Bone marrow (tissue), 2 donors: ENCODE measurements at regions not wholly inside any gene's neighbourhood (a gene's known extent, or its start where the extent isn't known, plus 50 kb on each side); places are given as distances from the start of the nearest gene placed in this dataset.

Experiments used
- DNase-seq, 2 donors: peaks; one replicate each; lab custom pipeline; 2025; lab: John Stamatoyannopoulos, UW

GRCh38 chr16:9251026-9251425 is 159.6 kb downstream of the HAPSTR1 start:
- no peak for DNase-seq

- DNase-seq: no peak
These were observed 163.4 kb downstream of the HAPSTR1 start for GRCh38 chr16:9254863-9255262.

- no peak for DNase-seq
These were observed 164.8 kb downstream of the HAPSTR1 start for GRCh38 chr16:9256196-9256595.

- DNase-seq: no peak
These were observed 166.4 kb downstream of the HAPSTR1 start for GRCh38 chr16:9257843-9258242.

GRCh38 chr16:9258423-9259051 is 167.1 kb downstream of the HAPSTR1 start:
- DNase-seq: no peak

- no peak for DNase-seq
These were observed 168.6 kb downstream of the HAPSTR1 start for GRCh38 chr16:9259914-9260608.

- DNase-seq: no peak
These were observed 169.2 kb downstream of the HAPSTR1 start for GRCh38 chr16:9260666-9261065.

- no peak for DNase-seq
These were observed 169.9 kb downstream of the HAPSTR1 start for GRCh38 chr16:9261376-9261775.

- no peak for DNase-seq
These were observed 171.7 kb downstream of the HAPSTR1 start for GRCh38 chr16:9262941-9263715.

- no peak for DNase-seq
These were observed 172.6 kb downstream of the HAPSTR1 start for GRCh38 chr16:9264067-9264466.

- DNase-seq: no peak
These were observed 177.0 kb downstream of the HAPSTR1 start for GRCh38 chr16:9268446-9268845.

- DNase-seq: no peak
These were observed 179.0 kb downstream of the HAPSTR1 start for GRCh38 chr16:9270424-9270823.

- no peak for DNase-seq
These were observed 179.5 kb downstream of the HAPSTR1 start for GRCh38 chr16:9270941-9271340.

GRCh38 chr16:9271841-9272240 is 180.4 kb downstream of the HAPSTR1 start:
- no peak for DNase-seq

GRCh38 chr16:9275377-9275776 is 183.9 kb downstream of the HAPSTR1 start:
- DNase-seq: no peak

- DNase-seq: no peak
These were observed 184.4 kb downstream of the HAPSTR1 start for GRCh38 chr16:9275816-9276354.

- DNase-seq: no peak
These were observed 188.0 kb downstream of the HAPSTR1 start for GRCh38 chr16:9279291-9280068.

GRCh38 chr16:9280069-9280466 is 188.6 kb downstream of the HAPSTR1 start:
- no peak for DNase-seq

- DNase-seq: no peak
These were observed 195.5 kb downstream of the HAPSTR1 start for GRCh38 chr16:9286930-9287329.

GRCh38 chr16:9296271-9296590 is 204.8 kb downstream of the HAPSTR1 start:
- no peak for DNase-seq

- DNase-seq: no peak
These were observed 206.1 kb downstream of the HAPSTR1 start for GRCh38 chr16:9297437-9298113.

GRCh38 chr16:9300252-9300651 is 208.8 kb downstream of the HAPSTR1 start:
- no peak for DNase-seq
